Bronchial epithelial cell (primary cell): ENCODE measurements at regions not wholly inside any gene's neighbourhood (a gene's known extent, or its start where the extent isn't known, plus 50 kb on each side); places are given as distances from the start of the nearest gene placed in this dataset.

Experiments
- DNase-seq: peaks from one replicate; pipeline ENCODE4 v3.0.0-alpha.2; 2010; ENCODE audit warnings: low read depth
- FAIRE-seq: peaks from 2 replicates; lab custom pipeline; 2011; peaks lifted over from hg19 to GRCh38; lab: Jason Lieb, UNC
- H3K27me3 ChIP-seq: 2 replicates; pipeline ENCODE4 v1.5.1; 2011; ENCODE audit warnings: low read length; ENCODE audit not compliant: control insufficient read depth, insufficient read depth
- H3K36me3 ChIP-seq: 2 replicates; pipeline ENCODE4 v1.5.1; 2011; ENCODE audit warnings: low read length; ENCODE audit not compliant: control insufficient read depth, insufficient read depth
- H3K4me3 ChIP-seq: 2 replicates; pipeline ENCODE4 v1.5.1; 2011; ENCODE audit warnings: mild to moderate bottlenecking, low read depth, low read length, control low read depth
- TF ChIP-seq, protein P1 (sequence below): IDR thresholded peaks from 2 replicates; pipeline ENCODE4 v1.5.1; 2011; ENCODE audit warnings: mild to moderate bottlenecking, moderate library complexity, low read length, control low read depth, inconsistent platforms; ENCODE audit not compliant: insufficient read depth, severe bottlenecking

DNA sequence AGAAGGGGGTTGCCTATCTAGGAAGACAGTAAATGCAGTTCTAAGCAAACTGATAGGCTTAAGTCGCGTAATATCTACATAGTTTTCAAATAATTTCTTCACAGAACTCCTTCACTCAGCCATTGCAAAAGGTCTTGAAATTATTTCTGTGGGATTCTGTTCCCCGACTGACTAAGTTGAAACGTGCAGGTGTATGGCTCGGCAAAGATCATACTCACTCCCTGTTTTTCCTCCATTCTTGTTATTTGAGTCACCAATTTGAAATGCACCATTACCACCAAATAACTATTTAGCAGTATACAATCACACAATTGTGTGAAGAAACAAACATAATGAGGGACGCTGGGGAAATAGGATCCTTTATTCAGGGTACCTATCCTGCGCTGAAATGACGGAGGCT lies 771.1 kb downstream of the GATA3 start:
- FAIRE-seq (no peak), DNase-seq (peak; percentile 86)

DNA sequence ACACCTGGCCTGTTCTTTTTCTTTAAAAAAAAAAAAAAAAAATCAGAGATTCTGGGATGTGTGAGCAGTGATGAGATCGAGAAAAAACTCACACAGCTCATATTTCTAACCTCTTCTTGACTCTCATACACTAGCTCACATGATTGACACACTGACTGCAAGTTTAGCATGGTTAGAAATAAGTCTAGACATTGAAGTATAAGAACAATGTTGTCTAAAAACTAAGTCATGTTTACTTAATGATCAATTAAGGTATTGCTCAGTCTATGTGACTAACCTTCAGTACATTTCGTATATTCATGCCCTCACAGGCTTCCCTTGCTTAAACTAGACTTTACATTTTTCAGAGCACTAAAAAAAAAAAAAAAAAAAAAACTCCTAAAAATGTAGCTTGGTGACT lies 775.1 kb downstream of the GATA3 start:
- Histone ChIP-seq H3K36me3 (no peaks in the 10 kb centered on the region), H3K27me3 (no peaks in the 10 kb centered on the region), H3K4me3 (no peak overlapping the region)
- TF ChIP-seq, protein P1, sequence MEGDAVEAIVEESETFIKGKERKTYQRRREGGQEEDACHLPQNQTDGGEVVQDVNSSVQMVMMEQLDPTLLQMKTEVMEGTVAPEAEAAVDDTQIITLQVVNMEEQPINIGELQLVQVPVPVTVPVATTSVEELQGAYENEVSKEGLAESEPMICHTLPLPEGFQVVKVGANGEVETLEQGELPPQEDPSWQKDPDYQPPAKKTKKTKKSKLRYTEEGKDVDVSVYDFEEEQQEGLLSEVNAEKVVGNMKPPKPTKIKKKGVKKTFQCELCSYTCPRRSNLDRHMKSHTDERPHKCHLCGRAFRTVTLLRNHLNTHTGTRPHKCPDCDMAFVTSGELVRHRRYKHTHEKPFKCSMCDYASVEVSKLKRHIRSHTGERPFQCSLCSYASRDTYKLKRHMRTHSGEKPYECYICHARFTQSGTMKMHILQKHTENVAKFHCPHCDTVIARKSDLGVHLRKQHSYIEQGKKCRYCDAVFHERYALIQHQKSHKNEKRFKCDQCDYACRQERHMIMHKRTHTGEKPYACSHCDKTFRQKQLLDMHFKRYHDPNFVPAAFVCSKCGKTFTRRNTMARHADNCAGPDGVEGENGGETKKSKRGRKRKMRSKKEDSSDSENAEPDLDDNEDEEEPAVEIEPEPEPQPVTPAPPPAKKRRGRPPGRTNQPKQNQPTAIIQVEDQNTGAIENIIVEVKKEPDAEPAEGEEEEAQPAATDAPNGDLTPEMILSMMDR: no peak
- peak; percentile 98 for DNase-seq
- FAIRE-seq: no peak

More for the DNA sequence above, 771.1 kb downstream of the GATA3 start:
- TF ChIP-seq, protein P1: no peak
- H3K27me3 ChIP-seq: no peaks in the 10 kb centered on the region
- H3K4me3 ChIP-seq: no peak overlapping the region
- H3K36me3 ChIP-seq: no peaks in the 10 kb centered on the region

GRCh38 chr10:8830048-8830447 lies 775.6 kb downstream of the GATA3 start:
- DNase-seq: no peak
- no peak overlapping the region for H3K4me3 ChIP-seq
- TF ChIP-seq, protein P1: no peak
- FAIRE-seq: no peak
- H3K36me3 ChIP-seq: no peaks in the 10 kb centered on the region
- no peaks in the 10 kb centered on the region for H3K27me3 ChIP-seq

DNA sequence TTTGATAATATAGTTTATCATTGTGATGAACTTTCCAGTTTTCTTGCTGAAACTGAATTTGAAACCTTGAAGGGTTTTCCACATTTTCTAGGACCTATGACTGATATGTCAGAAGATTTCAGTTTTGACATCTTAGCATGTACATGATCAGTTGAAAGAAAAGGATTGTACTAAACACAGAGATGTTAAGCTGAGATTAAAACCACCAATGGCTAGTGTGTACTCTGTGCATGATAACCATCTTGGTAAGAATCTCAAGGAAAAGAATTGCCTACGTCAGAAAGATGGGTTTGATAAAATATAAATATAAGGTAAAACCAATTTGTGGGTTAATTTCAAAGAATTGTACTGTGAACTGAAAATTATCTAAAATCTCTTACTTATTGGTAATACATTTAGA lies 776.4 kb downstream of the GATA3 start:
- TF ChIP-seq, protein P1: no peak
- Histone ChIP-seq H3K27me3 (no peaks in the 10 kb centered on the region), H3K4me3 (no peak overlapping the region), H3K36me3 (no peaks in the 10 kb centered on the region)
- DNase-seq (no peak), FAIRE-seq (no peak)

GRCh38 chr10:8835453-8836167 lies 781.1 kb downstream of the GATA3 start:
- no peak for FAIRE-seq

More at GRCh38 chr10:8835453-8836167, 781.1 kb downstream of the GATA3 start:
- TF ChIP-seq, protein P1: no peak
- no peaks in the 10 kb centered on the region for H3K36me3 ChIP-seq
- no peaks in the 10 kb centered on the region for H3K27me3 ChIP-seq
- DNase-seq: peak; percentile 39
- H3K4me3 ChIP-seq: no peak overlapping the region
